ENCODE measurements at regions not wholly inside any gene's neighbourhood (a gene's known extent, or its start where the extent isn't known, plus 50 kb on each side); places are given as distances from the start of the nearest gene placed in this dataset.

- TF ChIP-seq REST (IDR thresholded peaks at IDR 0.05; ENCODE audit: unreplicated experiment) (no peak), CTCF (conservative IDR thresholded peaks at IDR 0.05; ENCODE audit: low read depth in 2 of 2) (no peak), ZNF331 (CRISPR knock-in tag; IDR thresholded peaks at IDR 0.05; ENCODE audit: low read depth) (no peak)
Measured at GRCh38 chr13:64928696-64929499, 2301.2 kb downstream of the PCDH9 start (continued).

DNA sequence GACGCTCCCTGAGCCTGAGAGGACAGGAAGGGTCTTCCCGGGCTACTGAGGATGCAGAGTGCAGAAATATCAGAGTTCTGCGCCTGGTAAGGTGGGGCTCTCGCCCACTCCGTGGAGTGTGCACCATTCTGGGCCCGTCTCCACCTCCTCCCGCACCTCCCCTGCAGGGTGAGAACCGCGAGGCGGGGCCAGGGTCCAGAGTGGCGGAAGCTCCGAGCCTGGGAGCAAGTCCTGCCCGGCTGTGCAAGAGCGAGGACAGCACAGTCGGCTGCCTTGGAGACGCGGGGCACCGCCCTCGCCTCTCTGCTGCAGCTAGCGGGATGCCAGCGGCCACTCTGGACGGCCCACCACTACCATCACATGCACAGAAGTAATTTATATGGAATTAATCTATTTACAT, 2304.4 kb downstream of the PCDH9 start:
- H3K36me3 Mint-ChIP-seq (ENCODE audit: low read depth) = no peaks in the 10 kb centered on the region
- H3F3A ChIP-seq (replicated peaks; ENCODE audit: low read depth) = no peaks in the 10 kb centered on the region
- H3K4me1 ChIP-seq (ENCODE audit: insufficient read depth) = no peaks in the 10 kb centered on the region
- H3K9me2 ChIP-seq (ENCODE audit: insufficient read depth) = no peaks in the 10 kb centered on the region
- DNase-seq (ENCODE audit: low spot score) (no peak), ATAC-seq (no peak)
- no peak overlapping the region for H3K27ac Mint-ChIP-seq
- no peak overlapping the region for H3K4me2 ChIP-seq
- no peak overlapping the region for H3K27ac ChIP-seq (ENCODE audit: low read depth)
- H3K79me2 ChIP-seq (replicated peaks; ENCODE audit: insufficient read depth) = no peaks in the 10 kb centered on the region
- H3K9me3 Mint-ChIP-seq = no peaks in the 10 kb centered on the region
- H3K4me3 Mint-ChIP-seq = no peak overlapping the region
- H3K4me3 ChIP-seq = no peak overlapping the region
- H2AFZ ChIP-seq = no peak overlapping the region
- H4K20me1 ChIP-seq (replicated peaks; ENCODE audit: insufficient read depth) = no peaks in the 10 kb centered on the region
- H3K4me1 Mint-ChIP-seq = peaks cover 4% of the 10 kb centered on the region; the same call in 2 of the 3 replicates
- no peaks in the 10 kb centered on the region for H3K36me3 ChIP-seq (ENCODE audit: insufficient read depth)
- peaks cover 3% of the 10 kb centered on the region for H3K27me3 Mint-ChIP-seq (ENCODE audit: insufficient read depth, low read depth, poor library complexity)
- TF ChIP-seq EZH2 (IDR thresholded peaks at IDR 0.05; ENCODE audit: low read depth, unreplicated experiment) = no peak
- no peak for TF ChIP-seq JUNB (IDR thresholded peaks at IDR 0.05; ENCODE audit: unreplicated experiment)
- TF ChIP-seq POLR2AphosphoS5 (IDR thresholded peaks at IDR 0.05; ENCODE audit: low read depth) = no peak
- no peak for TF ChIP-seq CTCF (conservative IDR thresholded peaks at IDR 0.05; ENCODE audit: low read depth in 2 of 2)
- TF ChIP-seq ZNF331 (CRISPR knock-in tag; IDR thresholded peaks at IDR 0.05; ENCODE audit: low read depth) = no peak
- TF ChIP-seq ZNF114 (CRISPR knock-in tag; IDR thresholded peaks at IDR 0.05) = no peak
- TF ChIP-seq, protein P1, sequence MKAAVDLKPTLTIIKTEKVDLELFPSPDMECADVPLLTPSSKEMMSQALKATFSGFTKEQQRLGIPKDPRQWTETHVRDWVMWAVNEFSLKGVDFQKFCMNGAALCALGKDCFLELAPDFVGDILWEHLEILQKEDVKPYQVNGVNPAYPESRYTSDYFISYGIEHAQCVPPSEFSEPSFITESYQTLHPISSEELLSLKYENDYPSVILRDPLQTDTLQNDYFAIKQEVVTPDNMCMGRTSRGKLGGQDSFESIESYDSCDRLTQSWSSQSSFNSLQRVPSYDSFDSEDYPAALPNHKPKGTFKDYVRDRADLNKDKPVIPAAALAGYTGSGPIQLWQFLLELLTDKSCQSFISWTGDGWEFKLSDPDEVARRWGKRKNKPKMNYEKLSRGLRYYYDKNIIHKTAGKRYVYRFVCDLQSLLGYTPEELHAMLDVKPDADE (IDR thresholded peaks at IDR 0.05) = no peak
- no peak for TF ChIP-seq NANOG (IDR thresholded peaks at IDR 0.05; ENCODE audit: borderline replicate concordance)
- TF ChIP-seq STAT1 (IDR thresholded peaks at IDR 0.05; ENCODE audit: unreplicated experiment) = no peak
- TF ChIP-seq REST (IDR thresholded peaks at IDR 0.05; ENCODE audit: unreplicated experiment) = no peak
- TF ChIP-seq EZH2phosphoT487 (IDR thresholded peaks at IDR 0.05; ENCODE audit: unreplicated experiment) = no peak
- no peaks in the 10 kb centered on the region for H3K27me3 ChIP-seq (ENCODE audit: insufficient read depth)

Data from GM23338 (cell line).